AG04449 (cell line): ENCODE measurements at regions not wholly inside any gene's neighbourhood (a gene's known extent, or its start where the extent isn't known, plus 50 kb on each side); places are given as distances from the start of the nearest gene placed in this dataset.
"Not testable (repeated sequence)": the region's sequence is repeated elsewhere in the genome, so short reads cannot be mapped to it uniquely, and the experiment has no call there.

Experiments
- CTCF ChIA-PET: fragments of 350-600 bp; formaldehyde crosslinking; extraction: SDS; loops from one replicate; lab custom pipeline; 2021; ENCODE audit warnings: antibody characterized with exemption; lab: Yijun Ruan, JAX
- POLR2A ChIA-PET: fragments of 400-600, 350-600 bp; formaldehyde crosslinking; extraction: SDS; loops from one replicate; lab custom pipeline; 2020; ENCODE audit warnings: antibody characterized with exemption, inconsistent platforms; lab: Yijun Ruan, JAX
- DNase-seq: peaks from one replicate; pipeline ENCODE4 v3.0.0-alpha.2; 2010; ENCODE audit warnings: low read depth, low spot score
- H3K4me3 ChIP-seq: 2 replicates; pipeline ENCODE4 v1.5.1; 2011; ENCODE audit warnings: low read depth, mild to moderate bottlenecking, control low read depth, low read length
- CTCF ChIP-seq: IDR thresholded peaks from one replicate; pipeline ENCODE4 v1.5.1; 2011; ENCODE audit warnings: mild to moderate bottlenecking, moderate library complexity, low read length, control low read depth, inconsistent platforms; ENCODE audit not compliant: insufficient read depth; ENCODE audit errors: missing control alignments

- DNase-seq, result no peak
- CTCF ChIA-PET, result no interaction called here
- no peak for TF ChIP-seq CTCF
- no peak overlapping the region for H3K4me3 ChIP-seq
- POLR2A ChIA-PET, result no interaction called here
Measured at GRCh38 chr10:8344756-8345155, 290.3 kb downstream of the GATA3 start.

- ChIA-PET POLR2A (no interaction called here), CTCF (no interaction called here)
- no peak for DNase-seq
- H3K4me3 ChIP-seq, result no peak overlapping the region
- no peak for TF ChIP-seq CTCF
Measured at GRCh38 chr10:8346861-8347260, 292.4 kb downstream of the GATA3 start.

GRCh38 chr10:8347614-8348013 lies 293.1 kb downstream of the GATA3 start:
- H3K4me3 ChIP-seq, POLR2A ChIA-PET, CTCF ChIA-PET, DNase-seq: not testable (repeated sequence)

- DNase-seq, result no peak
Measured at GRCh38 chr10:8349610-8350249, 295.2 kb downstream of the GATA3 start.

GRCh38 chr10:8350250-8350967 lies 295.9 kb downstream of the GATA3 start:
- no peak for TF ChIP-seq CTCF
- ChIA-PET CTCF (no interaction called here), POLR2A (no interaction called here)
- DNase-seq, result no peak
- no peak overlapping the region for H3K4me3 ChIP-seq

More at GRCh38 chr10:8349610-8350249, 295.2 kb downstream of the GATA3 start:
- ChIA-PET CTCF (no interaction called here), POLR2A (no interaction called here)
- no peak for TF ChIP-seq CTCF
- H3K4me3 ChIP-seq, result no peak overlapping the region

- no peak for DNase-seq
- POLR2A ChIA-PET, result no interaction called here
- CTCF ChIA-PET, result no interaction called here
- no peak overlapping the region for H3K4me3 ChIP-seq
- TF ChIP-seq CTCF, result no peak
Measured at GRCh38 chr10:8352171-8353075, 297.9 kb downstream of the GATA3 start.
